ENCODE measurements at regions not wholly inside any gene's neighbourhood (a gene's known extent, or its start where the extent isn't known, plus 50 kb on each side); places are given as distances from the start of the nearest gene placed in this dataset.

- no peak overlapping the region for H3K4me3 Mint-ChIP-seq
- DNase-seq (no peak), ATAC-seq (replicated peaks) (no peak)
- peaks cover 45 to 68% of the 10 kb centered on the region in 2 donors for H3K27me3 Mint-ChIP-seq
- no peaks in the 10 kb centered on the region for H3K4me1 Mint-ChIP-seq
- peaks cover 5 to 6% of the 10 kb centered on the region in 2 donors for H3K9me3 Mint-ChIP-seq
- no peaks in the 10 kb centered on the region for H3K36me3 Mint-ChIP-seq
- H3K27ac Mint-ChIP-seq: no peak overlapping the region
Measured at GRCh38 chr1:50358962-50359361, 64.3 kb downstream of the DMRTA2 start.

DNA sequence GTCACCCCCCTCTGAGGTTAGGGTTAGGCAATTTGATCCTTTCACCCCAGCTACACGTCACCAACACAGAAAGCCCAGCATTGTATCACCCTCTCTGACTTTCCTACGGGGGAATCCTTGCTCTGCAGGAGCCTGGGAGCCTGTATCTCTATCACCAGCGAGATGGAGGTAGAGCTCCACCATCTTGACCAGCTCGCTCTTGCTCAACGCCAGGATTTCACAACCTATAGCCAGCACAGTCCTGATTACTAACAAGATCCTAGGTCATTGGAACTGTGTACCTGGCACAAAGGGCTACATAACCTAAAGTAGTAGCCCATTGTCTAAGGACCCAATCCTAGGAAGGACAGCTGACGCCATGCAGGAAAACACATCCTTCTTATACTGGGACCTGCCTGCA, 66.1 kb downstream of the DMRTA2 start:
- no peak overlapping the region for H3K27ac Mint-ChIP-seq
- H3K36me3 Mint-ChIP-seq: no peaks in the 10 kb centered on the region
- no peak overlapping the region for H3K4me3 Mint-ChIP-seq

DNA sequence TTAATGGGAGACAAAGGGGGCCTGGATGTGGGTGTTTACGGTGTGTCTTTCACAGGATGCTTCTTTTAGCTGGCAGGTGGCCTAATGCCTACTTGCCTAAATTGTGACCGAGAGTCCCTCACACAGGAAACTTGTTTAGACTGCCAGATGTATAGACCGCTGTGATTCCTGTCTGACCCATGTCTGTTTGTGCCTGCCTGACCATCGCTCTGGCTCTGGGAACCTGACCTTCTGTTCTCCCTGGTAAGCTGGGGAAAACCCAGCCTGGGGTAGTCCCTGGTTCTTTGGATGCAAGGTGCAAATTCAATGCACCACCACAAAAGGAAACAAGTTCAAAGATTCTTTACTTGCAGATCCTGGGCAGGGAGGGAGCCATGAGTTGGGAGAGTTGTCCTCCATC, 68.4 kb downstream of the DMRTA2 start:
- peaks cover 35 to 41% of the 10 kb centered on the region in 2 donors for H3K27me3 Mint-ChIP-seq
- H3K4me1 Mint-ChIP-seq: peaks cover 0 to 4% of the 10 kb centered on the region in 2 donors
- DNase-seq (no peak), ATAC-seq (replicated peaks) (no peak)
- H3K36me3 Mint-ChIP-seq: no peaks in the 10 kb centered on the region
- H3K27ac Mint-ChIP-seq: no peak overlapping the region
- H3K4me3 Mint-ChIP-seq: no peak overlapping the region
- H3K9me3 Mint-ChIP-seq: no peaks in the 10 kb centered on the region

More for the DNA sequence above, 66.1 kb downstream of the DMRTA2 start:
- H3K4me1 Mint-ChIP-seq: no peaks in the 10 kb centered on the region
- DNase-seq (no peak), ATAC-seq (replicated peaks) (no peak)
- H3K9me3 Mint-ChIP-seq: peaks cover 4 to 5% of the 10 kb centered on the region in 2 donors
- H3K27me3 Mint-ChIP-seq: peaks cover 41 to 54% of the 10 kb centered on the region in 2 donors

GRCh38 chr1:50352428-50352827, 70.8 kb downstream of the DMRTA2 start:
- no peaks in the 10 kb centered on the region for H3K36me3 Mint-ChIP-seq
- no peak overlapping the region for H3K4me3 Mint-ChIP-seq
- ATAC-seq (replicated peaks): no peak
- H3K27me3 Mint-ChIP-seq: peaks cover 39% of the 10 kb centered on the region in 2 donors
- no peak overlapping the region for H3K27ac Mint-ChIP-seq
- H3K4me1 Mint-ChIP-seq: peaks cover 0 to 6% of the 10 kb centered on the region in 2 donors
- H3K9me3 Mint-ChIP-seq: no peaks in the 10 kb centered on the region
- no peak for DNase-seq

- peaks cover 0 to 6% of the 10 kb centered on the region in 2 donors for H3K4me1 Mint-ChIP-seq
- no peak overlapping the region for H3K4me3 Mint-ChIP-seq
- DNase-seq (no peak), ATAC-seq (replicated peaks) (no peak)
- H3K9me3 Mint-ChIP-seq: no peaks in the 10 kb centered on the region
- no peaks in the 10 kb centered on the region for H3K36me3 Mint-ChIP-seq
- no peak overlapping the region for H3K27ac Mint-ChIP-seq
- peaks cover 29 to 36% of the 10 kb centered on the region in 2 donors for H3K27me3 Mint-ChIP-seq
Measured at GRCh38 chr1:50350868-50351267, 72.4 kb downstream of the DMRTA2 start.

DNA sequence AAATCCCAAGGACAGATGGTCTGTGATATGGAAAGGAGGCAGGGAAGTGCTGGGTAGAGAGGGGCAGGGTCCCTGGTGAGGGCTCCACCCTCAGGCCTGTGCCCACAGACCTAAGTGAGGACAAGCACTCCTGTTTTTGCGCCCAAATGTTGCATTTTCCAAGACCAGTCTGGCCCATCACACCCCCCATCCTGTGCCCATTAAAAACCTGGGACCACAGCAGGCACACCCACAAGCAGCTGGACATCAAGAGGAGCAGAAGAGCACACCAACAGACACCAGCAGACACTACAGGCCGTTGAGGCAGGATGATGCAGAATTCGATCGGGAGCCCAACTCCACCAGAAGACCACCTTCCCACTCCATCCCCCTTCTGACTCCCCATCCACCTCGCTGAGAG, 72.8 kb downstream of the DMRTA2 start:
- H3K27me3 Mint-ChIP-seq: peaks cover 29 to 36% of the 10 kb centered on the region in 2 donors
- peaks cover 0 to 6% of the 10 kb centered on the region in 2 donors for H3K4me1 Mint-ChIP-seq
- H3K9me3 Mint-ChIP-seq: no peaks in the 10 kb centered on the region
- H3K27ac Mint-ChIP-seq: no peak overlapping the region
- ATAC-seq (replicated peaks) (no peak), DNase-seq (no peak)
- no peak overlapping the region for H3K4me3 Mint-ChIP-seq
- no peaks in the 10 kb centered on the region for H3K36me3 Mint-ChIP-seq

DNA sequence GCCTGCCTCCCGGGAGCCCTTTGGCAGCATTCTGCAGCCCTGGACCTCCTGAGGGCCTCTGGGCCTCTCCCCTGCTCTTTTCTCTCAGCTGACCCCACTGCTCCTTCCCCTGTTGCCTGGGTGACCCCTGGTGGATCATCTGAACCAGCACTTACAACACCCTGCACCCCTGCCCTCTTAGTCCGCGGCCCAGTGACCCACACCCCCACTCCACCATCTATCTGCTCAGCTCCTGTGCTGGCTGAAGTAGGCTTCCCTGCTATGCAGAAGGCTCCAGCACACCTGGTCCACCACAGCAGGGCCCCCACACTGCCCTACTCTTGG, 74.0 kb downstream of the DMRTA2 start:
- no peak for DNase-seq
- peaks cover 34 to 38% of the 10 kb centered on the region in 2 donors for H3K27me3 Mint-ChIP-seq
- no peaks in the 10 kb centered on the region for H3K9me3 Mint-ChIP-seq

GRCh38 chr1:50348449-50349241, 74.6 kb downstream of the DMRTA2 start:
- no peak overlapping the region for H3K27ac Mint-ChIP-seq
- H3K4me1 Mint-ChIP-seq: peaks cover 0 to 6% of the 10 kb centered on the region in 2 donors
- H3K27me3 Mint-ChIP-seq: peaks cover 36 to 38% of the 10 kb centered on the region in 2 donors
- no peaks in the 10 kb centered on the region for H3K36me3 Mint-ChIP-seq
- peak; percentile 39 for DNase-seq
- no peaks in the 10 kb centered on the region for H3K9me3 Mint-ChIP-seq
- peak; percentile 77 to 78 for ATAC-seq (replicated peaks)
- no peak overlapping the region for H3K4me3 Mint-ChIP-seq

More for the DNA sequence above, 74.0 kb downstream of the DMRTA2 start:
- no peak for ATAC-seq (replicated peaks)
- Mint-ChIP-seq H3K4me1 (peaks cover 0 to 6% of the 10 kb centered on the region in 2 donors), H3K4me3 (no peak overlapping the region), H3K36me3 (no peaks in the 10 kb centered on the region), H3K27ac (no peak overlapping the region)

DNA sequence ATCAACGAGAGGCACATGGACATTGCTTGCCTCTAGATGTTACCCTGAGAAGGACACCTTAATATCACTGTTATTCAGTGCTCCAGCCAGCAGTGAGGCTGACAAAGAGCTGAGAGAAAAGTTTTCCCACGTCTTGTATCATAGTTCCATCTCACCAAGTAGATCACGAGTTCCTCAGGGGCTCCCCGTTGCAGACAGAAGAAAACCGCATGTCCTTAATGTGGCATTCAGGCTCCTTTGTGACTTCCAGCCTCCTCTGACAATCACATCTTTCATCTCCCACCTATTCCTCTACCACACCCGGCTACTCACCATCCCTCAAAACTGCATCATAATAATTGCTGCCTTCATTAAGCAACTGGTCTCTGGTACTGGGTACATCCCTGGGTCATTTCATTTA, 75.3 kb downstream of the DMRTA2 start:
- ATAC-seq (replicated peaks): no peak
- Mint-ChIP-seq H3K27me3 (peaks cover 38 to 42% of the 10 kb centered on the region in 2 donors), H3K36me3 (no peaks in the 10 kb centered on the region), H3K27ac (no peak overlapping the region), H3K4me1 (peaks cover 0 to 6% of the 10 kb centered on the region in 2 donors), H3K4me3 (no peak overlapping the region), H3K9me3 (no peaks in the 10 kb centered on the region)
- DNase-seq: no peak

GRCh38 chr1:50346621-50347020, 76.6 kb downstream of the DMRTA2 start:
- Mint-ChIP-seq H3K27me3 (peaks cover 38 to 46% of the 10 kb centered on the region in 2 donors), H3K9me3 (no peaks in the 10 kb centered on the region), H3K27ac (no peak overlapping the region), H3K36me3 (no peaks in the 10 kb centered on the region), H3K4me1 (peaks cover 0 to 6% of the 10 kb centered on the region in 2 donors), H3K4me3 (no peak overlapping the region)
- DNase-seq (no peak), ATAC-seq (replicated peaks) (no peak)

DNA sequence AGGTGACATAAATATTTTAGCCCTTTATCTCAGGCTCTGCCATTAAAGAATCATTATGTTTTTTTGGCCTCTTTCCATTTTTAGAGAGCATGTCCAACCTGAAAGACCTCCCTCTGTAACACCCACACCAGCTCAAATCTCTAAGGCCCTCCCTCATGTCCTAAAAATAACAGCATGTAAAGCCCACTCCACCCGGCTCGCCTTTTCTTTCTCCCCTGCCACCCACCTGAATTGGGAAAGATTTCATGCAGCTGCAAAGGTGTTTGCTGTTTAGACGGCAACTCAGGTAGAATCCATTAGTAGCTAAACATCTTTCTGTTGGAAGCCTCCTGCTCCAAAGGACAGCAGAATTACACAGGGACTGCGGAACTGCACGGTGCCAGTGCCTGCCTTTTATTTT, 79.9 kb downstream of the DMRTA2 start:
- H3K27me3 Mint-ChIP-seq: peaks cover 17 to 37% of the 10 kb centered on the region in 2 donors
- no peaks in the 10 kb centered on the region for H3K36me3 Mint-ChIP-seq
- H3K4me1 Mint-ChIP-seq: peaks cover 0 to 3% of the 10 kb centered on the region in 2 donors
- no peak for DNase-seq
- no peak overlapping the region for H3K4me3 Mint-ChIP-seq
- no peak overlapping the region for H3K27ac Mint-ChIP-seq
- H3K9me3 Mint-ChIP-seq: no peaks in the 10 kb centered on the region
- ATAC-seq (replicated peaks): no peak

DNA sequence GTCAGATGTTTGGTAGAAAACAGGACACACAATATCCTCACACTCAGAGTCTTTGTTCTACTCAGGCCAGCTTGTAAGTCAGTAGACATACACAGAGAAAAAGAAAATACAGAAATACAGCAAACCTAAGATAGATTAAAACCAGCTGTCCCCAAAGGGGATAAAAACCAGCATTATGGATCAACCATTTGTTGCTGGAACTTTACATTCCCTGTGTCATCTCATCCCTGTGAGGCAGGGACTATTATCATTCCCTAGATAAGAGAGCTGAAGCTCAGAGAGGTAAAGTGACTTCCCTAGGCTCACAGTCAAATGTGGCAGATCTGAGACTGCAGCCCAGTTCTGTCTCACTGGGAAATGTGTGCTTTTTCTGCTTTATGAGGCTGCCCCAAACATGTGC, 80.7 kb downstream of the DMRTA2 start:
- Mint-ChIP-seq H3K4me3 (no peak overlapping the region), H3K36me3 (no peaks in the 10 kb centered on the region), H3K27ac (no peak overlapping the region), H3K4me1 (peaks cover 0 to 3% of the 10 kb centered on the region in 2 donors), H3K9me3 (no peaks in the 10 kb centered on the region), H3K27me3 (peaks cover 13 to 31% of the 10 kb centered on the region in 2 donors)
- ATAC-seq (replicated peaks) (no peak), DNase-seq (no peak)

DNA sequence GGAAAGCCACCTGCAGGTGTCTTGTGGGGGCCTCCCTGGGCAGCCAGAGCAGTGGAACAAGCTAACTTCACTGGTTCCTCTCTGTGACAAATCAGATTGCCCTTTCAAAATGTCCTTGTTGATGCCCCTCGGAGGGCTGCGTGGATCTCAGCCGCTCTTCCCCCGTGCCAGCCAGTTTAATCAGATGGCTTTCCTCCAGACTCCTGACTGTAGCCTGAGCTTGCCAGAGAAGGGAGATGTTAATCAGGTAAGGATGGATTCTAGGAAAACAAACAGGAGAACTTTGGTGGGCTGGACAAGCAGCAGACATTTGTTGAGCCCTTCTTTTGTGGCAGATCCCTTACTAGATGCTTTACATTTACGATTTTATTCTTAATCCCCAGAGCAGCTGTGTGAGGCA, 88.2 kb downstream of the DMRTA2 start:
- Mint-ChIP-seq H3K36me3 (no peaks in the 10 kb centered on the region), H3K9me3 (no peaks in the 10 kb centered on the region), H3K4me3 (no peak overlapping the region), H3K27ac (no peak overlapping the region), H3K4me1 (peaks cover 3 to 6% of the 10 kb centered on the region in 2 donors), H3K27me3 (peaks cover 36 to 51% of the 10 kb centered on the region in 2 donors)
- DNase-seq (no peak), ATAC-seq (replicated peaks) (no peak)

GRCh38 chr1:50333595-50333974, 89.7 kb downstream of the DMRTA2 start:
- H3K27ac Mint-ChIP-seq: no peak overlapping the region
- H3K36me3 Mint-ChIP-seq: no peaks in the 10 kb centered on the region
- H3K4me3 Mint-ChIP-seq: peak overlapping the region; percentile 36 to 42
- H3K4me1 Mint-ChIP-seq: peaks cover 3 to 6% of the 10 kb centered on the region in 2 donors
- DNase-seq (no peak), ATAC-seq (replicated peaks) (peak; percentile 84 to 87)
- peaks cover 46 to 66% of the 10 kb centered on the region in 2 donors for H3K27me3 Mint-ChIP-seq
- H3K9me3 Mint-ChIP-seq: no peaks in the 10 kb centered on the region

- Mint-ChIP-seq H3K27ac (no peak overlapping the region), H3K36me3 (no peaks in the 10 kb centered on the region), H3K27me3 (peaks cover 46 to 66% of the 10 kb centered on the region in 2 donors), H3K4me1 (peaks cover 3 to 6% of the 10 kb centered on the region in 2 donors), H3K4me3 (peak overlapping the region; percentile 36 to 42), H3K9me3 (no peaks in the 10 kb centered on the region)
- peak; percentile 28 for DNase-seq
- ATAC-seq (replicated peaks): peak; percentile 79 to 80
Measured at GRCh38 chr1:50332941-50333594, 90.2 kb downstream of the DMRTA2 start.
